HAP-1 (cell line): ENCODE measurements at regions not wholly inside any gene's neighbourhood (a gene's known extent, or its start where the extent isn't known, plus 50 kb on each side); places are given as distances from the start of the nearest gene placed in this dataset.
"Not testable (repeated sequence)": the region's sequence is repeated elsewhere in the genome, so short reads cannot be mapped to it uniquely, and the experiment has no call there.

Experiments used
- DNase-seq, 2 experiments: peaks; one replicate each; pipeline ENCODE4 v3.0.0-alpha.2; 2016 to 2020; ENCODE audit warnings: low spot score in 2 of 2
- H3K27me3 ChIP-seq: fragments of 250-450 bp; sonication (Bioruptor Pico); 2 replicates; pipeline ENCODE4 v1.5.1; 2020; ENCODE audit warnings: low read depth, mild to moderate bottlenecking, moderate library complexity
- H3K36me3 ChIP-seq: fragments of 250-450 bp; sonication (Bioruptor Pico); replicated peaks from 2 replicates; pipeline ENCODE4 v1.5.1; 2020; ENCODE audit warnings: mild to moderate bottlenecking
- H3K4me1 ChIP-seq: fragments of 250-450 bp; sonication (Bioruptor Pico); 2 replicates; pipeline ENCODE4 v1.5.1; 2020; ENCODE audit warnings: mild to moderate bottlenecking
- H3K4me3 ChIP-seq: fragments of 250-450 bp; sonication (Bioruptor Pico); 2 replicates; pipeline ENCODE4 v1.5.1; 2020; ENCODE audit warnings: mild to moderate bottlenecking, moderate library complexity
- H3K9me3 ChIP-seq: fragments of 250-450 bp; sonication (Bioruptor Pico); 2 replicates; pipeline ENCODE4 v1.5.1; 2020; ENCODE audit warnings: mild to moderate bottlenecking, moderate library complexity
- in situ Hi-C: fragments of 300-500 bp; cut with MboI; formaldehyde crosslinking; loops from 3 replicates; pipeline ENCODE4 v1.14.3; 2020; ENCODE audit warnings: low sequenced_read_pairs, inconsistent platforms, mixed read lengths

DNA sequence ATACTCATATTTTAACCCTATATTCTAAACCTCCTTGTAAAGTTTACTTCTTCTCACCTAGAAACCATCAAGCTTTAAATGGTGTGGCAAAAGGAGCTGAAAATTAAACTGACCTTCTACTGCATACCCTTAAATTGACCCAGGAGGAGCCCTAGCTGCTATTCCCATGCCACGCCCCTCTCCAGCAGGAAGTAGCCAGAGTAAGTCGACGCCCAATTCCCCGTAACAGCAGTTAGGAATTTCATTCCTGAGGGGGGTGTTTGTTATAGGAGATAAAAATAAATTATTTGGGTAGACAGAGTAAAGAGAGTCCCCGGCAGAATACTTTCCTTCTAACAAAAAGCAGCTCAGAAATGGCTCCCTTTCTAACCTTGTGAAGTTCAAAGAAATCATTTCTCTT, 111.8 kb upstream of the FAM174A start:
- DNase-seq, result no peak
- in situ Hi-C loops, result no loop called here
- Histone ChIP-seq H3K27me3 (no peaks in the 10 kb centered on the region), H3K4me1 (no peaks in the 10 kb centered on the region), H3K36me3 (no peaks in the 10 kb centered on the region), H3K4me3 (no peak overlapping the region), H3K9me3 (no peaks in the 10 kb centered on the region)

DNA sequence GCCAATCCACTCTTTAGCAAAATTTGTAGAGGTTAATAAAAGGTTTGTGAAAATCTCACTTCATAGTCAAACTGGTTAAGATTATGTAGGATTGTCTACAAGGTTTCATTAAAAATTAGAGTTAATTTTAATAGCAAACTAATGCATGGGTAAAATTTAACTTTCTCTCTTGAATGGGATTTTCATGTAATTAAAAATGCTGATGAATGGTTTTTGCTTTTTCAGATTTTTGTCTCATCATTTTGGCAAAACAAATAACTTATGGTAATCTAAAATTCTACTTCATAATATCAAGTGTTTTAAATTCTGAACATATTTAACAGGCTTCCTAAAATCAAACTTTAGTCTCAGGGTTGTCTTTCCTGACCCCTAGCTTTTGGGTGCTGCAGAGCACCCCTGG, 113.8 kb upstream of the FAM174A start:
- no peak for DNase-seq
- no peaks in the 10 kb centered on the region for H3K27me3 ChIP-seq
- in situ Hi-C loops, result no loop called here

DNA sequence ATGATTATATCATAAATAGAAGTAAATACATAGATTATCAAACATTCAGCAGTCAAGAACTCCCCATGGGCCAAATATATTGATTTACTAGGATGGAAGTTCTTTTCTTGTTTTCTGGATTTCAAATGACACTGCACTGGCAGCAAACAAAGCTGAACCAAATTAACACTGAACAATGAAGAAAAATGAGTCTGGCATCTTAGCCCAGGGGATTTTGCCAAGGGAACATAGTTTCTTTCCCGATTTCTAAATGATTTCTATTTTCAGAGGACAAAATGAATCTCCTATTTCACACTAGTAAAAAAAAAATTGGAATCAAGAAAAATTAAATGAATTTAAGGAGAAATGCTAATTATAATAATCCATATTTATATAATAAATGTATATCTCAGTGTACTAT, 116.9 kb upstream of the FAM174A start:
- no peak for DNase-seq
- H3K27me3 ChIP-seq, result no peaks in the 10 kb centered on the region
- H3K9me3 ChIP-seq, result no peaks in the 10 kb centered on the region
- no peak overlapping the region for H3K4me3 ChIP-seq
- H3K36me3 ChIP-seq, result no peaks in the 10 kb centered on the region
- H3K4me1 ChIP-seq, result no peaks in the 10 kb centered on the region
- in situ Hi-C loops, result no loop called here

More for the DNA sequence above, 113.8 kb upstream of the FAM174A start:
- Histone ChIP-seq H3K9me3 (no peaks in the 10 kb centered on the region), H3K4me3 (no peak overlapping the region), H3K4me1 (no peaks in the 10 kb centered on the region), H3K36me3 (no peaks in the 10 kb centered on the region)

DNA sequence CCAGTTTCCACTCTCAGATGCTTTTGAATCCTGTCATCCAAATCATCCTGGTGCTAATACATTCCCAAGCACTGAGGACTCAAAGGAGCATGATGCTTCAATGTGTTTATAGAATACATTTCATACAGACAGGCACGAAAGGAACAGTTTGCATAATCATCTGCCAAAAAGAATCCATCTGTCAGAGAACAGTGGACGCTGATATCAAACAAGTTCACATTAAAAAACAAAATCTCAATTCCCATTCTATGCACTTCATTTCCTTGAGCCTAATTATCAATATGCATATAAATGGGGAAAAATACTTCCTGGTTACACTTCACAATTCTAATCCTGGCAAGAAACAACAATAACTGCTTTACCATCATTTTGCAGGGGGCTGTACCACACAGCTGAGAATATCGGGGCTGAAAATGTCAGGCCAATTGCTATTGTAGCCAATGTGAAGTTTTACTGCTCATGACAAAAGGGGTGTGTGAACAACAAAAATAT, 125.5 kb upstream of the FAM174A start:
- Histone ChIP-seq H3K36me3 (no peaks in the 10 kb centered on the region), H3K4me1 (no peaks in the 10 kb centered on the region), H3K4me3 (no peak overlapping the region), H3K9me3 (no peaks in the 10 kb centered on the region), H3K27me3 (no peaks in the 10 kb centered on the region)
- no peak for DNase-seq
- in situ Hi-C loops, result no loop called here

DNA sequence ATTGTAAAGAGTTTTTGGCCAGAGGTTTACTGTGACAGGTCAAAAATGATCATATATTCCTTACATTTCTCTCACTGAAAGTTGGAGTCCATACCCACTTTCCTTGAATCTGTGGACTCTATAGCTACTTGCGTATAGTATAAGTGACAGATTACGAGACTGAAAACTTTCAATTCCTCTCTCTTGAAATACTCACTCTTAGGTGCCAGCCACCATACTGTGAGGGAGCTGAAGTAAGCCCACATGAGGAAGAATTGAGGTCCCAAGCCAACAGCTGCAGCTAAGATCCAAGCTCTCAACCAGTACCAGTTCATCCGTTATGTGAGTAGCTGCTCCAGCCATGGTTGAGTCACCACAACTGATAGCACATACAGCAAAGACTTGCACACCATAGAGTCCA, 128.1 kb upstream of the FAM174A start:
- H3K4me3 ChIP-seq, result no peak overlapping the region
- no peaks in the 10 kb centered on the region for H3K27me3 ChIP-seq
- H3K36me3 ChIP-seq, result no peaks in the 10 kb centered on the region
- no peak for DNase-seq
- H3K9me3 ChIP-seq, result no peaks in the 10 kb centered on the region
- no peaks in the 10 kb centered on the region for H3K4me1 ChIP-seq
- in situ Hi-C loops, result no loop called here

DNA sequence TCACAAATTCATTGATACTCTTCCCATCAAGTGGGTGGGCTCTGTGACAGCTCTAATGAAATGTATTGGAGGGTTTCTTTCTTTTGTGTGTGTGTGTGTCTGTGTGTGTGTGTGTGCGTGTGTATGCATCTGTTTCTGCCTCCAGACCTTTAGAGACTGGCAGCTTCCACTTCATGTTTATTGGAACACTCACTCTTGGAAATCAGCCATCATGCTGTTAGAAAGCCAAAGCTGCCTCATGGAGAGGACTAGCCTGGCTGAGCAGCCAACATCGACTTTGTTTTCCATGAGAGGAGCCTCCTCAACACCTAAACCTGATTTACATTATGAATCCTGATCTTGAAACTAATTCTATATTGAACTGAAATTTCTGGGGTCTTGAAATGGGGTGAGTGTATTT, 128.5 kb upstream of the FAM174A start:
- Histone ChIP-seq H3K36me3 (no peaks in the 10 kb centered on the region), H3K4me3 (no peak overlapping the region), H3K27me3 (no peaks in the 10 kb centered on the region), H3K9me3 (no peaks in the 10 kb centered on the region), H3K4me1 (no peaks in the 10 kb centered on the region)
- in situ Hi-C loops, result no loop called here
- DNase-seq, result no peak

DNA sequence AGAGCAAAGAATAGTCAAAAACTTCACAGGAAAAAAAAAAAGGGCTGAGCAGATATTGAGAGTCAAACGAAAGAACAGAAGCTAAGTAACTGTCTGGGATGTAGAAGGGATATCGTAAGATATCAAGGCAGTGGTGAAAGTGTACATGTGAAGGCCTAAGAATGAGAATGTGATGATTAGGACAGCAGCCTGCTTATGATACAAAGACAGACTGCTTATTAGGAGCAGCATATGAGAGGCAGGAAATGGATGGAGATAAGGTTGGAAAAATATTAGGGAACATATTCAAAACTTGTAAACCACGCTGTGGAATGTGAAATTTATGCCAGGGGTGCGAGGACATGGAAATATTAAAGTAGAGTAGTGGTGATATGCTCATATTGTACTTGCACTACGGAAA, 133.1 kb upstream of the FAM174A start:
- Histone ChIP-seq H3K4me3 (no peak overlapping the region), H3K9me3 (no peaks in the 10 kb centered on the region), H3K27me3 (no peaks in the 10 kb centered on the region), H3K36me3 (no peaks in the 10 kb centered on the region), H3K4me1 (no peaks in the 10 kb centered on the region)
- no peak for DNase-seq
- in situ Hi-C loops, result no loop called here

DNA sequence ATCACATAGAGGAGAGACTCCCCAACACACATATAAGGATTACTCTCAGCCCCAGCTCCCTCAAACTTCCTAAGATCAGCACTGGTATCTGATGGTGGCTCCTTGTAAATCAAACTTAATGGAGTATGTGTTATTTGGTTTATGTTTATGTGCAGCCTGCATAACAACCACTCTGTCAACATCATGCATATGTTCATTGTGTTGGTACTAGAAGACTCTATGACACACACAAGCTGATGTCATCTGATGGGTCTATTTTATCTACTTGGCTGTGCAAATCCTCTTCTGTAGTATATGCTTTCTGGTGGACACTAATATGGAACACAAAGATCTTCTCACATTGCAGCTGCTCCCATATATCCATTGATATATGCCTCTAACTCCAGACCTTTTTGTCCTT, 134.0 kb upstream of the FAM174A start:
- no peaks in the 10 kb centered on the region for H3K27me3 ChIP-seq
- H3K4me3 ChIP-seq, result no peak overlapping the region
- H3K36me3 ChIP-seq, result no peaks in the 10 kb centered on the region
- H3K9me3 ChIP-seq, result no peaks in the 10 kb centered on the region
- DNase-seq, result no peak
- in situ Hi-C loops, result no loop called here
- no peaks in the 10 kb centered on the region for H3K4me1 ChIP-seq

DNA sequence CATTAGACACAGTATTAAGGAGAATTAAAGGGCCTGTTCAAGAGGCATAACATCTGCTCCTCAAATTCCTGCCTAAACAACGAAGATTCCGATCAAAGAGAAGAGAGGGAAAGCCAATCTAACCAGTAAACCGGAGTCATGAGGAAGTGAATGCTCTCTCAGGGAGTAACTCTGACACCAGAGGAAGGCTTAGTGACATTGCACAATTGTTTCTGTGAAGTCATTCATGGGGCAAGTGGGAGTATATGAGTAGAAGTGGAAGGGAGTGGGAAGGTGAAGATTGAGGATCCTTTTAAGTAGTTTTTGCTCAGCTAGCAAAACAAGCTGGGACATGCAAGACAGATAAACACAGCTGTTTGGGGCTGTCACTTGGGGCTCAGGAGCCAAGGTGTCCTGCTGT, 136.4 kb upstream of the FAM174A start:
- DNase-seq, H3K4me3 ChIP-seq, in situ Hi-C loops, H3K36me3 ChIP-seq, H3K4me1 ChIP-seq, H3K9me3 ChIP-seq, H3K27me3 ChIP-seq: not testable (repeated sequence)

DNA sequence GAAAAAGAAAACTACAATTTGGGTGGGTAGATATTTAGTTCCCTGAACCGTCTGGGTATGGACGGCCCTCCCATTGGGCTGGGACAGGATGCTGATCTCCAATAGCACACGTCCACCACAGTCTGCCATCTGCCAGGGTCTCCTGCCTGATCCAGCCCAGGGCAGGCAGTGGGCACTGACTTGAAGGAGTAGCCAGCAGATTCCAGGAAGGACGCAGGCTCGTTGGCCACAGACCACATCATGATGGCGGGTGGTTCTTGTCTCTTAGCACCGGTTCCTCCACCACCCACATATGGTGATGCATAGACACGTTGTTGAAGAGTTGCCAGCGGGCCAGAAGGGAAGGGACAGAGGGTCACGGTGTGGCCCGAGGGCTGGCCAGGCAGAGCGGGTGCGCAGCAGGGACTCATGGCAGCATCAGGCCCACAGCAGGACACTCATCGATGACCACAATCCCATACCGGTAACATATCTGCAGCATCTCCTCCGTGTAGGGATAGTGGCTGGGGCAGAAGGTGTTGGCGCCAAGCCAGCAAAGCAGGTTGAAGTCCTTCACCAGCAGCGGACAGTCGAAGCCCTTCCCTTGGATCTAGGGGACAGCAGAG, 155.8 kb upstream of the FAM174A start:
- H3K9me3 ChIP-seq, H3K27me3 ChIP-seq, DNase-seq, H3K4me1 ChIP-seq, H3K36me3 ChIP-seq, in situ Hi-C loops, H3K4me3 ChIP-seq: not testable (repeated sequence)

DNA sequence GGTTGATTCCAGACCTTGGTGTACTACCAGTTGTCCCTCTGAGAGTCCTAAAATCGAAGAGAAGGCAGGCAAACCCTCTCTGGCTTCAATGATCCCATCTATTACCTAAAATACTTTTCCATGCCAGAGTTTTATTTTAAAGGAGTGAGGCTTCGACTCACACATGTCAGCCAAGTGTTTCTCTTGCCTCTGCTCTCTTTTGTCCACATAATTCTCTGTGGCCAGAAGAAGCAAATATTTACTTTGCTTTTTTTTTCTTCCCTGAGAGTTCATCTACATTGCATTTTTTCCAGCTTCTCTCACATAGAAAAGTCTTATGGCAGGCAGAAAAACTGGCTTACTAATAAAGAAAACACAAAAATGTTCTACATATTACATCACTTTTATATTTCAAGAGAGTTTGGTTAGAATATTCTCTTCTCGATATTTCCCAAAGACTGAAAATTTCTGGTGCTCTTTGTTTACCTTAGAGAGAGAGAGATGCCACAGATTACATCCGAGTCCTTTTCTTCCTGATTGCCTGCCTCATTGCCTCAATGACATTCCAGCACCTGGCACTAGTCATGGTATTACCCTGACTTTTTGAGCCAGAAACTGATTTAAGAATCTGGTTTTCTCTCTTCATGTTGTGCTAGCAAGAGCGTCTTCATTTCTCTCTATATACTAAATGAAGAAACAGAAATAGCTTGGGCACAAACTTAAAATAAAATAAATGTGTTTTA, 170.3 kb upstream of the FAM174A start:
- H3K27me3 ChIP-seq, H3K36me3 ChIP-seq, H3K4me3 ChIP-seq, H3K9me3 ChIP-seq, H3K4me1 ChIP-seq, in situ Hi-C loops, DNase-seq: not testable (repeated sequence)

DNA sequence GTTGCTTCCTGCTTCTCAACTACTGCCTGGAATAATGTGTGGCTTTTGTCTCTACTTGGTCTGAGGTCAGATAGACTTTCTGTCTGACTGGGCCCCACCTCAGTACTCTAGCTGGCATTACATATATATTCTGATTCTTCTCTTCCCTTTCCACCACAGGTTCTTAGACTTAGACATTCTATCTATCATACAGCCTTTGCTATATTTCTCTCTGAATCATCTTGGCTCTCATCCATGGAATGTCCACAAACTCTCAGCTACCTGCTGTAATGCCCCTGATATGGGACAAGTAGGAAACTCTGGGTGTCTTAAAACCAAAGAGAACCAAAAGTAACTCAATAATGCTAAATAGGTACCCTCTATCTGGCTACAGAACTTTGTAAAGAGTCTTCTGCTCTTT, 170.8 kb upstream of the FAM174A start:
- H3K27me3 ChIP-seq, H3K36me3 ChIP-seq, DNase-seq, in situ Hi-C loops, H3K4me3 ChIP-seq, H3K9me3 ChIP-seq, H3K4me1 ChIP-seq: not testable (repeated sequence)

DNA sequence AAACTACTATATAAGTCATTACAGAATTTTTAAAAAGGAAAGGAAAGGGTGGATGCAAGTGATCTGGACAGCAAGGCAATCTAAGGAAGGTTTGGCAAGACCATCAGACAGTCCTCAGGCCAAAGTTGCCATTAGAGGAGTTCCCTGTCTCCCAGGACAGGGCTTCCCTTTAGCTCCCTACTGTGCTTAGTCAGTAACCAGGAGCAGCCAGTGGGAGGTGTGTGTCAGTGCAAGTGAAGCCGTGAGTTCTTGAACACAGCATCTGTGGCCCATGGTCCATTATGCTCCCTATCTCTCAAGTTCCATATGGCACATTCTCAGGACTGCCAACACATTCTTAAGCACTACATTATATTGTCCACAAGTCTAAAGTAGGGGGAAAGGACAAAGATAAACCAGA, 175.2 kb upstream of the FAM174A start:
- H3K27me3 ChIP-seq, in situ Hi-C loops, H3K36me3 ChIP-seq, H3K9me3 ChIP-seq, DNase-seq, H3K4me1 ChIP-seq, H3K4me3 ChIP-seq: not testable (repeated sequence)

DNA sequence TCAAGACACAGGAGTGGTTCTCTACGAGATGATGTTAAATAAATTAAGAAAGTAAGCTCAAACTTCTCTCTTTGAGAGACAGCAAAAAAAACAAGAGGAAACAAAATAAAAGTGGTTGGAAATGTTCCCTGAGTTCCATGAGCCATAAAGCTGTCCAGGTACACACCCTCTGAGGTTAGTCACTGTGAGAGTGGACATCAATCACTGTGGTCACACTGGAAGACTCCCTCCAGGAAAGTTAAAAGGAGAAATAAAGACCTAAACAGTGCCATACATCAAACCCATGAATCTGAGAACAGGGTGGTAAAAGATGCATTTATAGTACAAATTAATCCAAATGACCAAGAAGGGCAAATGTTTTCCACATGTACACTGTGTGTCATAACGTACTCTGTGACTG, 188.9 kb upstream of the FAM174A start:
- in situ Hi-C loops, H3K27me3 ChIP-seq, DNase-seq: not testable (repeated sequence)

DNA sequence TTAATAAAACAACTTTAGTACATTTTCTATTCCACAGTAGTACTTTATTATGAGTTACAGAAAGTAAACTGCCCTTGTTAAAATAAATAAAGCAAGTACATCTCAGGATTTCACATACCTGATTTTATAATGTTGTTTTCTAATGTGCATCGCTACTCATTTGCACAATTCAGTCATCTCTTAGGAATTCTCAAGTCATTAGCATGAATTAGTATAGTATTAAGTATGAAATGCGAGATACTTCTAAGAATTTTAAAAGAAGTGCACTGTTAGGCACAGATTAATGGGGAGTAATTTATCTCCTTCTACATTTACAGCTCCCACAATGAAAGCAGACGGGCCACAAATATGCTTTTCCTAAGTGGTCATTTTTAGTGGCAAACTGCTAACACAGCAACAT, 193.7 kb upstream of the FAM174A start:
- H3K36me3 ChIP-seq, H3K9me3 ChIP-seq, H3K4me3 ChIP-seq, DNase-seq, H3K4me1 ChIP-seq, H3K27me3 ChIP-seq, in situ Hi-C loops: not testable (repeated sequence)

More for the DNA sequence above, 188.9 kb upstream of the FAM174A start:
- H3K4me1 ChIP-seq, H3K4me3 ChIP-seq, H3K36me3 ChIP-seq, H3K9me3 ChIP-seq: not testable (repeated sequence)
